ENCODE measurements at regions not wholly inside any gene's neighbourhood (a gene's known extent, or its start where the extent isn't known, plus 50 kb on each side); places are given as distances from the start of the nearest gene placed in this dataset.
A peak's percentile ranks its signal among the peaks of the same experiment; 100 is the strongest.

DNA sequence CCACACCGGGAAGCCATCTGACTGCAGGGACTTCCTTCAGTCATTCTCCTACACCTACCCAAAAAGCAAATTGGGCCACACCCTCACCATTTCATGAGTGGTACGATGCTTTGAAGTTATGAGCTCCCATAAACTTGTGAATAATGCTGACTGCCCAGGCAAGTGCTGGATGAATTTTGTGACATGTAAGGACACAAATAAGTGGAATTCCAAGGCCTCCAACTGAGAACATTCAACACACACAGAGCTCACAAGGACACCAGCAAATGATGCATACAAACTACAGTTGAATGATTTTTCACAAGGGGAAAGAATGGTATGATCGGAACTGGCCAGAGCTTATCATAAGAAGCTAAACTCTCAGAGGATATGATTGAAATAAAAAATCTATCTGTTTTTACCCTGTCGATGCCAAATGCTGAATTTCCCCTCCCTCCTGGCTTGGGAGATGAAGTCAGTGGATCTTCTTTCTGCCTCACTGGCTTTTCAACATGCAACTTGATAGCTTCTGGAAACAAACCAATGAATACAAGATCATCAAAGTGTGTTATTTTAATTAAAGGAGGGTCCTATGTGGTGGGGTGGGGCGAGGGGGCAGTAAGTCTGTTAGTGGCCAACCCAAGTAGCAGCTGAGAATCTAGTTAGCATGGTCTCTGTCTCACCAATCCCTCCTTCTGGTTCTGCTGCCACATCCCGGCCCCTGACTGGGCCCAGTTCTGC lies 123.8 kb downstream of the WT1 start:
- no peaks in the 10 kb centered on the region for H3K9me3 ChIP-seq (replicated peaks)
- H3K4me3 ChIP-seq, result no peak overlapping the region
- no peaks in the 10 kb centered on the region for H3K36me3 ChIP-seq
- H3K27ac ChIP-seq, result no peak overlapping the region
- H3K27me3 ChIP-seq, result no peaks in the 10 kb centered on the region
- no peak for DNase-seq
- no peaks in the 10 kb centered on the region for H3K4me1 ChIP-seq

DNA sequence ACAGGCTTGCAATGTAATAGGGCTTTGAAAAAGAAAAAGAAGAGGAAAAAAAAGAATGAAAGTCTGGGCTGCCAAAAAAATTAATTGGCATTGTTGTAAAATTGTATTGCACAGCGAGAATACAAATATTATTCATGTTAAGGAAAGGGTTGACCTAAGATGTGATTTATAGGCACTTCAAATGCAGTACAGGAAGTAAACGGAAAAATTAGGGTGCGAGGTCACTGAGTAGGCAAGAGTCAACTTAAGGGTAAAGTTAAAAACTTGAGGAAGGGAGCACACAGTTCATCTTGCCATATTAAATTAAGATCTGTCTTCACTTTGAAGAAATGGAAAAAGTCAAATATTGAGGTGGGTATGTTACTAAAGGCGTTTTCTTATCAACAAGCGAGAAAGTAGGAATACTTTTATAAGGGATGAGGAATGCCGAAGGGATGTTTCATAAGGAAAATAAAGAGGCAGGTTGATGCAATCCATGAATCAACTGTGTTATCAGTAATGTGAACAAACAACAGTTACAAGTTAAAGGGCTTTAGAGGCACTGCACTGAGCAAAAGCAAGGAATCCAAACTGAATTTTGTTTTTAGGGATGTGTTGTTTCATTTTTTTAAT lies 123.0 kb downstream of the WT1 start:
- no peaks in the 10 kb centered on the region for H3K27me3 ChIP-seq
- H3K9me3 ChIP-seq (replicated peaks), result no peaks in the 10 kb centered on the region
- no peak overlapping the region for H3K4me3 ChIP-seq
- no peak for DNase-seq
- no peaks in the 10 kb centered on the region for H3K36me3 ChIP-seq
- H3K27ac ChIP-seq, result no peak overlapping the region
- no peaks in the 10 kb centered on the region for H3K4me1 ChIP-seq

DNA sequence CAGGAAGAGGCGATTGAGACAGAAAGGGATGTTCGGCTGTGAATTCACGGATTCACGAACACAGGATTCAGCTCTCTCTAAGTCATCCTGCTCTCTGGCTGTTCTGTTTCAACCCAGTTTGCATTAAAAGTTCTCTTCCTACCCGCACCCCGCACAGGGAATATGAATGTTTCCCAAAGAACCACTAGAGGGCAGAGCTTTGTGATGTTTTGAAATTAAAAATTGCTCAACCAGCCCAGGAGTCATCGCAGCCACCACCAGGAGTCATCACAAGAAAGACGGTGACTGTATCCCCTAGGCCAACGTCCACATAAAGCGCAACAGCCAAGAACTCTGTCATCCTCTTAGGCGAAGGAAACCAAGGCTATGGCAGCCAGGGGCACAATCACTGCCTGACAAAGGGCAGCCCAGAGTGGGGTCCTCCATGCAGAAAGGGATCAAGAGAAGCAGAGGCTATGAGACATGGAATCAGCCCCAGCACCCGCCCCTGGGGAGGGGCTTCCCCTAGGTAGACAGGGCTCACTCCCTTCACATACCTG lies 122.4 kb downstream of the WT1 start:
- Histone ChIP-seq H3K27ac (no peak overlapping the region), H3K27me3 (no peaks in the 10 kb centered on the region), H3K4me1 (no peaks in the 10 kb centered on the region), H3K36me3 (no peaks in the 10 kb centered on the region), H3K9me3 (replicated peaks) (no peaks in the 10 kb centered on the region), H3K4me3 (no peak overlapping the region)
- DNase-seq, result peak in 1 of 2 experiments; percentile 32

DNA sequence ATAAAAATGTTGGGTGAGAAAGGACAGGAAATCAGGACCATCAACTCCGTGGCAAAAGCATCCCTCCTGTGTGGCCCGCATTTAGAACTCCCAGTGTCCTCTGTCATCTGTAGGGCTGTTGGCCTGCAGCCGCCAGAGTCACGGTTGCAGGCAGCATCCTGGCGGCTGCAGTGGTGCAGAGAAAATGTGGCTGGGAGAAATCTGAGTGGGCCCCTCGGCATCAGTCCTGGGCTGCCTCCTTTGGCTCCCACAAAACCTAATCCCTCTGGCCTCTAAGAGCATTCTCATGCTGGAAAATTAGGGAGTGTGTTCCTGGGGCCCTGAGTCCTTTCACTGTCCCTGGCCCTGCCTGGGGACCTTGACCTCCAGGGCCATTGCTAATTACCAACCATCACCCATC lies 121.9 kb downstream of the WT1 start:
- no peaks in the 10 kb centered on the region for H3K36me3 ChIP-seq
- H3K27me3 ChIP-seq, result no peaks in the 10 kb centered on the region
- H3K4me1 ChIP-seq, result no peaks in the 10 kb centered on the region
- no peak overlapping the region for H3K27ac ChIP-seq
- H3K9me3 ChIP-seq (replicated peaks), result no peaks in the 10 kb centered on the region
- H3K4me3 ChIP-seq, result no peak overlapping the region
- no peak for DNase-seq

DNA sequence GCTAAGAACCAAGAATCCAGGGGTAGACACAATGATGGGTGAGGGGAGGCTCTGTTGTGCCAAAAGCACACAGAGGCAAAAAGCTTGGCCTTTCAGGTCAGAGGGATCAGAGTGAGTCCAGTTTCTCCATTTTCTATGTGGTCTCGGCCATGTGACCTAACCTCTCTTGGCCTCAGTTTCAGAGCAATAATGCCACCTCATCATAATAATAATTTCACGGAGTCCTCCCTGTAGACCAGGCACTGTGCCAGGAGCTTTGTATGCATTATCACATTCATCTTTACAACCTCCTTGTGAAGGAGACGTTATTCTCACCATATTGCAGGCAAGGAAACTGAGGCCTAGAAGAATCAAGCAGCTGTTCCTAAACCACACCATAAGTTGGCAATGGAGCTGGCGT lies 120.2 kb downstream of the WT1 start:
- DNase-seq, result no peak
- H3K4me3 ChIP-seq, result no peak overlapping the region
- no peak overlapping the region for H3K27ac ChIP-seq
- no peaks in the 10 kb centered on the region for H3K36me3 ChIP-seq
- H3K27me3 ChIP-seq, result no peaks in the 10 kb centered on the region
- H3K9me3 ChIP-seq (replicated peaks), result no peaks in the 10 kb centered on the region
- H3K4me1 ChIP-seq, result no peaks in the 10 kb centered on the region

DNA sequence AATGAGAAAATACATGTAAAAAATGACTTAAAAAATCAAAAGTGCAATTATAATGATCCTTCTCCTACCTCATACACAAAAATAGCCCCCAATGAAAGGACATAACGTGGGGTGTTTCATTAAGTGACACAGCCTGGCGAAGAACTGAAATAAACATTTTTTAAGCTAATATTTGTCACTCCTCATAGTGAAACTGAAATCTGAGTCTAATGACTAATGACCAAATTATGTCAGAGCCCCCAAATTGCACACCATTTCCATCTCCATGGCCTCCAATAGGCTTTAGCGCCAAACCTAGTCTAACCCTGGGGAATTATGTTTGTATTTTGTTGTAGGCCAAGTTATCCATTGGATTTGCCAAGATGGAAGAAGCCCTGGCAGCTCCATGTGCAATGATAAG lies 119.1 kb downstream of the WT1 start:
- Histone ChIP-seq H3K36me3 (no peaks in the 10 kb centered on the region), H3K4me3 (no peak overlapping the region), H3K9me3 (replicated peaks) (no peaks in the 10 kb centered on the region), H3K27ac (no peak overlapping the region), H3K4me1 (no peaks in the 10 kb centered on the region), H3K27me3 (no peaks in the 10 kb centered on the region)
- no peak for DNase-seq

DNA sequence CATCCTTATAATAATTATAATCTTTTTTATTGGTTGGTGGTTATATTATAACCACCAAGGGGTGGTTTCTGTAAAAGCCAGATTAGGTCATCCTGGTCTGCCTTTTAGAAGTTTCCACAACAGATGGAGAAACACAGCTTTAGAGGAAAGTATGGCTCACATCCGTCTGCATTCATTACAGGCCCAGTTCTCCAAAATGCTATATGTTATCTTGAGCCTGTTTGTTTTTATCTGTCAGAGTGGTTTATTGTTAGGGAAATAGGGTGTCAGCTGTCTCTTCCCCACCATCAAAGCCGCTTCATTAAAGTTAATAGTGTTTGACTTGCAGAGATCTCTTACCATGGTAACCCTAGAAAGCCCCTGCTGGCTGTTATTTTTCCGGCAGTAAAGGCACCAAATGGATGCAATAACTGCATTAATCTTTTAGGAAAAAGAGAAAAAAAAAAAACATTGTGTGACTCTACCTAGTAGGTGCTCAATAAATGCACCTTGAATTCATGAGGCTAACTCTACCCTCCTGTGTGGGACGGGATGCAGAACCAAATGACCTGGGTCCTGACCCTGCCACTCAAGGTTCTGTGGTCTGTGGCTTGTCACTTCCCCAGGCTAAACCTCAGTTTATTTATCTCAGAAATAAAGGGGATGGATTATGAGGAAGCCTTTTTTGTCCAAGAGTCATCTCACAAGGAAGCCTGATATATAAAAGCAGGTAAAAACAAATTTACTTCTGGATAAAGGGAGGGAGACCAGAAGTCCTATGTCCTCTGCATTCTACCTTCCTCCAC lies 118.3 kb downstream of the WT1 start:
- Histone ChIP-seq H3K9me3 (replicated peaks) (no peaks in the 10 kb centered on the region), H3K4me1 (no peaks in the 10 kb centered on the region), H3K4me3 (no peak overlapping the region), H3K27me3 (no peaks in the 10 kb centered on the region), H3K27ac (no peak overlapping the region), H3K36me3 (no peaks in the 10 kb centered on the region)
- DNase-seq, result no peak

DNA sequence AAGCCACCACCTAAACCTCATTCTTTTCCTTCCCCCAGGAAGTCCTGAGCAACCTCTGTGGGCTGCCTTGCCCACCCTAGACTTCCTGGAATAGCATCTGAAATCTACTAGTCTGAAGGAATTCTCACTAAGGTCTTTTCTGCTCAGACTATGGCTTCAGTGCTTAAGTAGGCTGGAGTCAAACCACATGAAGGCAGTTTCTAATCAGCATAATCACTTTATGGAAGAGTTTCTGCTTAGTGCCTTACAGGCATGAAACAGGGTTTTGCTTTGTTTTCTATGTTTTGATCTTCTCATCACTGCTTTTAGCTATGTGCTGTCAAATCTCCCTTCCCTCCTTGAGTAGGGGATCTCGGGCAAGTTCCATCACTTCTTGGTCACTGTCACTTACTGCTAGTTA lies 117.7 kb downstream of the WT1 start:
- DNase-seq, result no peak
- no peak overlapping the region for H3K4me3 ChIP-seq
- no peaks in the 10 kb centered on the region for H3K27me3 ChIP-seq
- H3K27ac ChIP-seq, result no peak overlapping the region
- H3K9me3 ChIP-seq (replicated peaks), result no peaks in the 10 kb centered on the region
- no peaks in the 10 kb centered on the region for H3K4me1 ChIP-seq
- H3K36me3 ChIP-seq, result no peaks in the 10 kb centered on the region

DNA sequence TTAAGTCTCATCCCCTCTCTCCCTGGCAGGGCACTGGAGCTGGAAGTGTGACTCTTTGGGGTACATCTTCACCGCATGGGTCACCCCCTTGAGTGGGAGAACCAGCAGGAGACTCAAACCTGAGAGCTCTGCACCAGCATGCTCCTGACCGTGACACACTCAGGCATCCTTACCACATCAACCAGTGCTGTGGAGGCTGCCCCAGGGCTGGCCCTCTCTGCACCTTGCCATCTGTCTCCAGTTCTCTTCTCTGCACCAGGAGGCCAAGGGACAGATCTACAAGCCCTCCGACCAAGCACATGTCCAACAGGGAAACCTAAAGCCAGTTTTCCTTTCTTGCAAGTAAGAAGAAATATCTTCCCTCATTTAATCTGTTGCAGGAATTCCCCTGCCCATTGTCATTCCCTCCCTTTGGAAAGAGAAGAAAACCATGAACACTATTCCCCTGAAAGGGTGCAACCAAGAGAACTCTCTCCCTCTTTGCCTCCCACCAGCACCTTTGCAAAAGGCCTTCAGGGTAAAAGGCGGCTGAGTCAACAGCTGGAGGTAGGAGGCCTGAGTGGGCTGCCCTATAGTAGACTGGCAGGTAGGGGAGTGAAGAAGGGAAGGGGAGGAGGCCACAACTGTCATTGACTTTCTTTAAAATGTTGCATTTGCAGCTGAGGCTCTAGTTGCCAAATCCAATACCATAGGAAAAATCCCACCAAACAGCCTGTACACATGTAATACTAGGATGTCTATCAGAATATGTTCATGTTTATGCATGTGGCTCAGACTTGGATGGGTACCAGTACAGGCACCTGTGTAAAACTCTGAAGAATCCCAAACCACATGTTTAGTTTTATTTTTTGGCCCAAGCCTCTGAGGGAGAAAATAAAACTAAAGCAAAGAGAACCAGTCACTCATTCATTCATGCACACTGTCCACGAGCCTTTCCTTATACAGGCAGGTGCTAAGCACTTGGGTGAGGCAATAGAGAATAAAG lies 117.0 kb downstream of the WT1 start:
- Histone ChIP-seq H3K27me3 (no peaks in the 10 kb centered on the region), H3K4me3 (no peak overlapping the region)
- DNase-seq, result no peak

DNA sequence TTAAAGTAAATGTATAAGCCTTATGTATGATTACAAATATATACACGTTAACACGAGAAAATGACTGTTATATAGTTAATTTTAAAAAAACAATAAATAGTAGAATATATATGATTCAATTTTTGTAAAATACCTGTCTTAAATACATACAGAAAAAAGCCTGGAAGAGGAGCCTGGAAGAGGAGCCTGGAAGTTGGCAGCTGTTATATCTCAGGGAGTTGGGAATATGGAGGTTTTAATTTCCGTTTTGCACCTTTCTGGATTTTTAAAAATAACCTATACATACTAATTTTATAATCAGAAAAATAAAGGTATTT lies 111.6 kb downstream of the WT1 start:
- DNase-seq, result no peak
- Histone ChIP-seq H3K36me3 (no peaks in the 10 kb centered on the region), H3K27me3 (no peaks in the 10 kb centered on the region), H3K9me3 (replicated peaks) (no peaks in the 10 kb centered on the region), H3K4me3 (no peak overlapping the region), H3K4me1 (no peaks in the 10 kb centered on the region), H3K27ac (no peak overlapping the region)

More for the DNA sequence above, 117.0 kb downstream of the WT1 start:
- no peaks in the 10 kb centered on the region for H3K4me1 ChIP-seq
- no peaks in the 10 kb centered on the region for H3K9me3 ChIP-seq (replicated peaks)
- no peak overlapping the region for H3K27ac ChIP-seq
- H3K36me3 ChIP-seq, result no peaks in the 10 kb centered on the region

DNA sequence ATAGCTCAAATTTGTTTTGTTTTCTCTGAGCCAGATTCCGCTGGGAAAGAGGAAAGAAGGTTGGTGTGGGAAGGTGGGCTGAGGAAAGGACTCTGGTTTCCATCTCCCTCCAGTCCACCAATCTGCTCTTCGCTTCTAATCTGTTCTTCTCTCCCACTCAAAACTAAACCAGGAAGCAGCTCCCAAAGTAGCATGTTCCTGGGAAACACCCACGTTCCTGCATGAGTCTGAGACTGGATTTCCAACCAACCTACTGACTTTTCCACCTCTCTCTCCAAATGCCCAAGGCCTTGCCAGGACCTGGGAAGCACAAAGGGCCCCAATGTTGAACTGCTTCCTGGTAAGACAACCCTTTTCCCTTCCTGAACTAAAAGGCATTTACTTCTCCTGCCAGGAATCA lies 110.2 kb downstream of the WT1 start:
- Histone ChIP-seq H3K4me1 (no peaks in the 10 kb centered on the region), H3K4me3 (no peak overlapping the region), H3K36me3 (no peaks in the 10 kb centered on the region), H3K27ac (no peak overlapping the region), H3K27me3 (no peaks in the 10 kb centered on the region; the same call in 1 of the 2 replicates), H3K9me3 (replicated peaks) (no peaks in the 10 kb centered on the region)
- no peak for DNase-seq

DNA sequence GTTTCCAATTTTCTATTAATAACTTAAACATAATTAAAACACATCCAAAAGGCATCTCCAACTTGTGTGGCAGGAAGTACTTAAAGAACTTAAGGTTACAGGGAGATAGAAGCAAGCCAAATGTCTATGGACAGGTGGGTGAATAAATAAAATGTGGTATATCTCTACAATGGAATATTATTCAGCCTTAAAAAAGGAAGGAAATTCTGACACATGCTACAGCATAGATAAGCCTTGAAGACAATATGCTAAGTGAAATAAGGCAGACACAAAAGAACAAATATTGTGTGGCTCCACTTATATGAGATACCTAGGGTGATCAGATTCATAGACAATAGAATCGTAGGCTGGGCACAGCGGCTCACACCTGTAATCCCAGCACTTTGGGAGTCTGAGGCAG lies 109.6 kb downstream of the WT1 start:
- DNase-seq, result no peak
- H3K9me3 ChIP-seq (replicated peaks), result no peaks in the 10 kb centered on the region
- H3K4me1 ChIP-seq, result no peaks in the 10 kb centered on the region
- no peaks in the 10 kb centered on the region for H3K36me3 ChIP-seq
- no peak overlapping the region for H3K4me3 ChIP-seq
- no peaks in the 10 kb centered on the region; the same call in 1 of the 2 replicates for H3K27me3 ChIP-seq
- no peak overlapping the region for H3K27ac ChIP-seq

DNA sequence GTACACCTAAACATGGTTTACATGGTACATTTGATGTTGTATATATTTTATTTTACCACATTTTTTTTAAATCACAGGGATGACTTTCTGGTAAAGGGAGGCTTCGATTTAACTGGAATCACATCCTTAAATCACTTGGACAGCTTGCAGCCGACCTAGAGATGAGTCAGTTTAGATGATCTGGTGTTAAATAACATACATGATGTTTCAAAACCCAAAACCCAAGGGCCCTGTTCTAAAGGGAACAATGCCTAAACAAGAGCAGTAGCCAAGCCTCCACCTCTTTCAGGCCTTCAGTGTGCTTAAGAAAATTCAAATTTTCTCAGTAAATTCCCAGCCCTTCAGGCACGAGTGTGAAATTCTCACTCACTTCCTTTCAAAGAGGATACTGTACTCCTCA lies 108.8 kb downstream of the WT1 start:
- Histone ChIP-seq H3K27ac (no peak overlapping the region), H3K4me1 (no peaks in the 10 kb centered on the region), H3K9me3 (replicated peaks) (no peaks in the 10 kb centered on the region), H3K36me3 (no peaks in the 10 kb centered on the region), H3K27me3 (no peaks in the 10 kb centered on the region; the same call in 1 of the 2 replicates), H3K4me3 (no peak overlapping the region)
- no peak for DNase-seq

DNA sequence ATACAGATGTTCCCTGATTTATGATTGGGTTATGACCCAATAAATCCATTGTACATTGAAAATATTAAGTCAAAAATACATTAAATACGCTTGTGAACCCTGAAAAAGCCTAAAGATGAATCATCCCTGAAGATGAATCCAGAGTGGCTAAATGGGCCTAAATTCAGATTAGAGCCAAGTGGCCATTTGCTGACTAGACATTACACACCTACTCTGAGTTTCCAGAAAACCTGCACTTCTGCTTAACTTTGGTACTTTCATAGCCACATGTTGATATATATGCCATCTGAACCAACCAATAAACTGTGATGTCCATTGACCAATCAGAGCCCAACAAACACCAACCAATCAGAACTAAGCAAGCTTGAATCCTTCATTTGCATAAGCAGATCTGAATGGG lies 106.9 kb downstream of the WT1 start:
- H3K9me3 ChIP-seq (replicated peaks), result no peaks in the 10 kb centered on the region
- H3K4me1 ChIP-seq, result no peaks in the 10 kb centered on the region
- no peaks in the 10 kb centered on the region for H3K36me3 ChIP-seq
- H3K4me3 ChIP-seq, result no peak overlapping the region
- no peak overlapping the region for H3K27ac ChIP-seq
- no peak for DNase-seq
- no peaks in the 10 kb centered on the region; the same call in 1 of the 2 replicates for H3K27me3 ChIP-seq
